PC-9 (cell line): ENCODE measurements at regions not wholly inside any gene's neighbourhood (a gene's known extent, or its start where the extent isn't known, plus 50 kb on each side); places are given as distances from the start of the nearest gene placed in this dataset.

ENCODE experiments used
- BruUV-seq: library from RNA; stranded (reverse); fragments of 400-500 nt; replicated peaks from 2 replicates; lab custom pipeline; 2021; lab: Mats Ljungman, UMichigan
- CTCF ChIA-PET: fragments of 300-600 bp; sonication (Branson Sonifier 250); formaldehyde crosslinking; loops from one replicate; lab custom pipeline; 2022; ENCODE audit warnings: antibody characterized with exemption; lab: Charles Lee
- POLR2A ChIA-PET: fragments of 300-600 bp; sonication (Branson Sonifier 250); formaldehyde crosslinking; loops from one replicate; lab custom pipeline; 2022; ENCODE audit warnings: antibody characterized with exemption; ENCODE audit not compliant: unreplicated experiment; lab: Charles Lee
- DNase-seq, 2 experiments: peaks; one replicate each; pipeline versions ENCODE4 v3.0.0 to v3.0.0-alpha.2; 2015 to 2022; ENCODE audit warnings: mixed read lengths in 1 of 2
- H2AFZ ChIP-seq: fragments of 200-600 bp; sonication (generic); 2 replicates; pipeline ENCODE4 v1.8.1; 2017; ENCODE audit warnings: antibody characterized with exemption
- H3F3A ChIP-seq: fragments of 200-600 bp; sonication (generic); 2 replicates; pipeline ENCODE4 v1.8.1; 2017; ENCODE audit warnings: antibody characterized with exemption, mild to moderate bottlenecking, low read depth; ENCODE audit not compliant: insufficient read depth
- H3K27ac ChIP-seq: fragments of 200-600 bp; sonication (generic); 2 replicates; pipeline ENCODE4 v1.6.1; 2016; ENCODE audit warnings: mixed run types
- H3K27me3 ChIP-seq: fragments of 200-600 bp; sonication (generic); 2 replicates; pipeline ENCODE4 v1.6.1; 2016; ENCODE audit warnings: low read depth, mixed run types; ENCODE audit not compliant: insufficient read depth
- H3K36me3 ChIP-seq: fragments of 200-600 bp; sonication (generic); 2 replicates; pipeline ENCODE4 v1.6.1; 2016; ENCODE audit warnings: low read depth, mixed run types
- H3K4me1 ChIP-seq: fragments of 200-600 bp; sonication (generic); replicated peaks from 2 replicates; pipeline ENCODE4 v1.6.1; 2016; ENCODE audit warnings: mixed run types; ENCODE audit not compliant: insufficient read depth
- H3K4me2 ChIP-seq: fragments of 200-600 bp; sonication (generic); 2 replicates; pipeline ENCODE4 v1.6.1; 2017; ENCODE audit warnings: mixed run types
- H3K4me3 ChIP-seq: fragments of 200-600 bp; sonication (generic); 2 replicates; pipeline ENCODE4 v1.6.1; 2016; ENCODE audit warnings: mixed run types
- H3K79me2 ChIP-seq: fragments of 200-600 bp; sonication (generic); 2 replicates; pipeline ENCODE4 v1.6.1; 2017; ENCODE audit warnings: low read depth, mixed run types
- H3K9me2 ChIP-seq: fragments of 200-600 bp; sonication (generic); 2 replicates; pipeline ENCODE4 v1.8.1; 2017; ENCODE audit warnings: mild to moderate bottlenecking; ENCODE audit not compliant: insufficient read depth
- H3K9me3 ChIP-seq: fragments of 200-600 bp; sonication (generic); 2 replicates; pipeline ENCODE4 v1.8.1; 2016; ENCODE audit warnings: low read depth; ENCODE audit not compliant: insufficient read depth
- H4K20me1 ChIP-seq: fragments of 200-600 bp; sonication (generic); 2 replicates; pipeline ENCODE4 v1.8.1; 2017; ENCODE audit not compliant: insufficient read depth
- CTCF ChIP-seq: fragments of 200-600 bp; sonication (generic); conservative IDR thresholded peaks from 2 replicates; pipeline ENCODE4 v1.6.1; 2017; ENCODE audit warnings: mixed run types, antibody characterized with exemption, mild to moderate bottlenecking, moderate library complexity
- EZH2 ChIP-seq: fragments of 200-600 bp; sonication (generic); IDR thresholded peaks from 2 replicates; pipeline ENCODE4 v1.8.0; 2017; ENCODE audit warnings: antibody characterized with exemption, low read depth
- intact Hi-C: fragments of 100-400 bp; cut with micrococcal nuclease; formaldehyde crosslinking; loops from one replicate; pipeline ENCODE4 v1.10.0; 2022; ENCODE audit not compliant: unreplicated experiment

GRCh38 chr5:39494107-39494510 lies 69.3 kb upstream of the DAB2 start:
- no peak for DNase-seq
- no peaks in the 10 kb centered on the region for H3K27me3 ChIP-seq
- H2AFZ ChIP-seq = no peak overlapping the region
- H3K4me3 ChIP-seq = no peak overlapping the region
- BruUV-seq = no TSS peak
- intact Hi-C loops = no loop called here
- H3K9me3 ChIP-seq = no peaks in the 10 kb centered on the region
- no peaks in the 10 kb centered on the region for H3K9me2 ChIP-seq
- H3K36me3 ChIP-seq = no peaks in the 10 kb centered on the region
- H3K79me2 ChIP-seq = no peaks in the 10 kb centered on the region
- H3K27ac ChIP-seq = no peak overlapping the region
- H3K4me2 ChIP-seq = no peak overlapping the region
- H3F3A ChIP-seq = no peaks in the 10 kb centered on the region; the same call in 1 of the 2 replicates
- no peak for TF ChIP-seq EZH2
- no peak for TF ChIP-seq CTCF
- peaks cover 11% of the 10 kb centered on the region for H3K4me1 ChIP-seq
- POLR2A ChIA-PET = interaction anchor here (0.6 kb wide), 1 partner anchor 1183 kb away, joined by 4 read pairs; no protein-coding TSS in a partner anchor
- H4K20me1 ChIP-seq = no peaks in the 10 kb centered on the region
- CTCF ChIA-PET = no interaction called here

GRCh38 chr5:39491210-39491609 lies 66.4 kb upstream of the DAB2 start:
- H3K9me3 ChIP-seq = no peaks in the 10 kb centered on the region
- H3K27ac ChIP-seq = no peak overlapping the region
- H3K4me3 ChIP-seq = no peak overlapping the region
- no peaks in the 10 kb centered on the region for H4K20me1 ChIP-seq
- no peak overlapping the region for H3K4me2 ChIP-seq
- no peaks in the 10 kb centered on the region for H3K4me1 ChIP-seq
- H3K79me2 ChIP-seq = no peaks in the 10 kb centered on the region
- no peaks in the 10 kb centered on the region for H3K27me3 ChIP-seq
- TF ChIP-seq EZH2 (no peak), CTCF (no peak)
- ChIA-PET POLR2A (no interaction called here), CTCF (no interaction called here)
- intact Hi-C loops = no loop called here
- no peak for DNase-seq
- H2AFZ ChIP-seq = no peak overlapping the region
- no peaks in the 10 kb centered on the region for H3K36me3 ChIP-seq
- BruUV-seq = no TSS peak
- H3F3A ChIP-seq = no peaks in the 10 kb centered on the region
- H3K9me2 ChIP-seq = no peaks in the 10 kb centered on the region

- Histone ChIP-seq H2AFZ (no peak overlapping the region), H3K9me2 (no peaks in the 10 kb centered on the region), H3K9me3 (no peaks in the 10 kb centered on the region), H3K27me3 (no peaks in the 10 kb centered on the region), H3K27ac (no peak overlapping the region), H3K4me2 (no peak overlapping the region), H4K20me1 (no peaks in the 10 kb centered on the region), H3K36me3 (no peaks in the 10 kb centered on the region), H3K4me1 (no peaks in the 10 kb centered on the region), H3K4me3 (no peak overlapping the region), H3F3A (no peaks in the 10 kb centered on the region), H3K79me2 (no peaks in the 10 kb centered on the region)
- ChIA-PET POLR2A (no interaction called here), CTCF (interaction anchor here (0.6 kb wide), 2 partner anchors 12 to 318 kb away, joined by 3 to 4 read pairs; no protein-coding TSS in a partner anchor)
- TF ChIP-seq CTCF (no peak), EZH2 (no peak)
- intact Hi-C loops = no loop called here
- DNase-seq = no peak
- BruUV-seq = no TSS peak
Measured at GRCh38 chr5:39489263-39489662, 64.5 kb upstream of the DAB2 start.
